Middle frontal gyrus (tissue), 1 donor: ENCODE measurements at regions not wholly inside any gene's neighbourhood (a gene's known extent, or its start where the extent isn't known, plus 50 kb on each side); places are given as distances from the start of the nearest gene placed in this dataset.
"Not testable (repeated sequence)": the region's sequence is repeated elsewhere in the genome, so short reads cannot be mapped to it uniquely, and the experiment has no call there.

Experiments used
- DNase-seq: peaks from one replicate; pipeline ENCODE4 v3.0.0-alpha.2; 2015; ENCODE audit warnings: low spot score; ENCODE audit errors: extremely low spot score

- no peak for DNase-seq
Measured at GRCh38 chr18:57885931-57886330, 82.8 kb upstream of the ATP8B1 start.

GRCh38 chr18:57882465-57882864, 79.3 kb upstream of the ATP8B1 start:
- DNase-seq, result no peak

- peak; percentile 78 for DNase-seq
Measured at GRCh38 chr18:57881818-57882413, 78.8 kb upstream of the ATP8B1 start.

- DNase-seq, result not testable (repeated sequence)
Measured at GRCh38 chr18:57879924-57880323, 76.8 kb upstream of the ATP8B1 start.

GRCh38 chr18:57869221-57869620, 66.1 kb upstream of the ATP8B1 start:
- DNase-seq, result no peak

GRCh38 chr18:57866355-57866754, 63.2 kb upstream of the ATP8B1 start:
- DNase-seq, result no peak

GRCh38 chr18:57864615-57865121, 61.6 kb upstream of the ATP8B1 start:
- DNase-seq, result no peak

GRCh38 chr18:57863706-57864105, 60.6 kb upstream of the ATP8B1 start:
- no peak for DNase-seq

- DNase-seq, result no peak
Measured at GRCh38 chr18:57859314-57859713, 56.2 kb upstream of the ATP8B1 start.

GRCh38 chr18:57856557-57857280, 53.6 kb upstream of the ATP8B1 start:
- no peak for DNase-seq

GRCh38 chr18:57856128-57856527, 53.0 kb upstream of the ATP8B1 start:
- no peak for DNase-seq

GRCh38 chr18:57855551-57855950, 52.4 kb upstream of the ATP8B1 start:
- no peak for DNase-seq

- no peak for DNase-seq
Measured at GRCh38 chr18:57854726-57855125, 51.6 kb upstream of the ATP8B1 start.

- no peak for DNase-seq
Measured at GRCh38 chr18:57853864-57854263, 50.7 kb upstream of the ATP8B1 start.

- DNase-seq, result no peak
Measured at GRCh38 chr18:57853133-57853532, 50.0 kb upstream of the ATP8B1 start.
